HG03159 (cell line): ENCODE measurements at regions not wholly inside any gene's neighbourhood (a gene's known extent, or its start where the extent isn't known, plus 50 kb on each side); places are given as distances from the start of the nearest gene placed in this dataset.

Source experiments
- ATAC-seq: cut with Tn5 transposase; IDR thresholded peaks from one replicate; pipeline ENCODE4 v1.9.1; 2021; ENCODE audit warnings: mild to moderate bottlenecking, moderate library complexity; ENCODE audit not compliant: unreplicated experiment

DNA sequence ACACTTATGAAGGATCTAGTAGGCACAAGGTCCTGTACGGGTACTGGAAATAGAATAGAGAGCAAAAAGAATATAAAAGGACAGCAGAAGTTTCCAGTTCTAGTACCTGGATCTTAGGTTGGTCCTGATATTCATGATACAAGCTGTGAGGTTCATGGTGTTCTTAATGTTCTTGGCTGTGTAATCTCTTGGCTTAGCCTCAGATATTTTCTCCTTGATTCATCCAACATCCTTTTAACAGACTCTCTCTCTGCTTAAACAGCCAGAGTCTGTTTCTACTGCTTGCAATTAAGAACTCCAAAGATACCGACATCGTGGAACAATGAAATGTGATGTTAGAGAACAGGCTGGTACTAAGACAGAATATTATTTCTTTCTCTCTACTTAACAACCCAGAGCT, 49.9 kb downstream of the CNTN3 start:
- no peak for ATAC-seq

DNA sequence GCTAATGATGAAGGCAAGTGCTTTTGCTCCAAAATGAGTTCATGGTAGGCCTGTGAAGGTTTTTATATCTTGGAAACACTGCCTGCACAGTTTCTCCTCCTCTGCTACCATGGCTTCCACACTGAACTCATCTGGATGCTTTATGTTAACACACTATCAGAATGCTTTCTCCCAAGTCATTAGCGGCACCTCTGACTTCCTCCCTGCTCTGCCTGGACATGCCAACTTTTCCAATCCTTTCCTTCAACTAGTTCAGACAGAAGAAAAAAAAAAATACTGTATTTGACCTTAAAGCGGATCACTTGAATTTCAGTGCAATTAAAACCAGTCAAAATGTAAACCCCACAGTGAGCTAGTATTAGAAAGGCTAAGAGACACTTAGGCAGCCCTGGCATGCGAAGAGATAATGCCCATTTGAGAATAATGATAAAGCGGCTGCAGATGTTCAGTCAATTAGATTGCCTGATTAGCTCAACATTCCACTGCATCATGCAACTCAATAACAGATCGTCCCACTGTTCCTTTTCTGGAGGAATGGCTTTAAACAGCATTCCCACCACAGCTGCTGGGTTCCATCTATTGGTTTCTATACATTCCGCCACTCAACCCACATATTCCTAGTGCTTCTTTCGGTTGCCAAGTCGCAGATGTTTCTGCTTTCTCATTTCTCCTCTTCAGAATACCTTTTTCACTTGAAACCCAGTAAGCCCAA, 51.7 kb downstream of the CNTN3 start:
- ATAC-seq: no peak

DNA sequence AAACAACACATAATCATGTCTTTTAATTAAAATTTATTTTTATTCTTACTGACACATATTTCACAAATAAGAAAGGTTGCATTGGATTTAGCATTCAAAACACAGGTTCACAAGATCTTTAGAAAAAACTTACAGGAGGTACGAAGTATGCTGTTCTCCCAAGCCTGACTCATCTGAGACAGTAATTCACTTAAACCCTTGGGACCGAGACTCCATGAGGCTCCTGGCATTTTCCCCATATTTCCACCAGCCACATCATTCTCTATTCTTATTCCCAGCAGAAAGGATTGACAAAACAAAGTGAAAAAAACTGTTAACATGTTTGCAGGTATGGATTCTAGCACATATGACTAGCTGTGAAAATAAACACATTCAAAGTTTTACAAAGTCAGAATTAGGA, 52.6 kb downstream of the CNTN3 start:
- no peak for ATAC-seq

DNA sequence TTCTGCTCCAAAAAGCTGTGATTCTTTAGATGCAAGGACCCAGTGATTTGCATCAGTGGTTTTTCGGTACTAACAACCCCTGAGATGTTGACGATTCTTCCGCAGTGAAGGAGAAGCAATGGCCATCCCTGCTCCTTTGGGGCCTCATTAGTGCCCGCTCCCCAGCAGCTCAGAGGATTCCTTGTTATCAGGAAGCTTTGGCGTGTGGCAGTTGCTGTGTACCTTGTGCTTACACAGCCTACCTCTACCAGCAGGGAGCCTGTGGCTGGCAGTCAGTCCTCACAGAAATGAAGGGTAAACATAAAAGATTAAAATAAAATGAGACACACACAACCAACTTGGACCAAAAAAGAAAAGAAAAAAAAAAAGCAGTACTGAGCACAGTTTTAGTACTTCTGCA, 55.2 kb downstream of the CNTN3 start:
- no peak for ATAC-seq

DNA sequence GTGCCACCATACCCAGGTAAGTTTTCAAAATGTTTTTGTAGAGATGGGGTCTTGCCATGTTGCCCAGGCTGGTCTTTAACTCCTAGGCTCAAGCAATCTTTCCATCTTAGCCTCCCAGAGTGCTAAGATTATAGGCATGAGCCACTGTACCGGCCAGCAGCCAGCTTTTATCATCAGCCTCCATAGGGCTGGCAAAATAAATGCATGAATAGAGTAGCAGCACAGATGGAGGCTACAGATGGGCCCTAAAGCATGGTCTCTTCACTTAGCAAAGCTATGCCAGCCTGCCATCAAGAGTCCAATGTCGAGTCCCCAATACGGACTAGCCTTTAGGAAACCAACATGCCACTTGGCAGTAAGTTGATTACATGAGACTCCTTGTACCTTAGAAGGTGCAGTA, 63.8 kb downstream of the CNTN3 start:
- ATAC-seq: no peak

DNA sequence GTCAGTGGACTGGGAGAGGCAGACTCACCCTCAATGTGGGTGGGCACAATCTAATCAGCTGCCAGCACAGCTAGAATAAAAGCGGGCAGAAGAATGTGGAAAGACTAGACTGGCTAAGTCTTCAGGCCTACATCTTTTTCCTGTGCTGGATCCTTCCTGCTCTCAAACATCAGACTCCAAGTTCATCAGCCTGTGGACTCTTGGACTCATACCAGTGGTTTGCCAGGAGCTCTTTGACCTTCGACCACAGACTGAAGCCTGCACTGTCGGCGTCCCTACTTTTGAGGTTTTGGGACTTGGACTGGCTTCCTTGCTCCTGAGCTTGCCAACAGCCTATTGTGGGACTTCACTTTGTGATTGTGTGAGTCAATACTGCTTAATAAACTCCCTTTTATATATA, 68.0 kb downstream of the CNTN3 start:
- ATAC-seq: no peak

DNA sequence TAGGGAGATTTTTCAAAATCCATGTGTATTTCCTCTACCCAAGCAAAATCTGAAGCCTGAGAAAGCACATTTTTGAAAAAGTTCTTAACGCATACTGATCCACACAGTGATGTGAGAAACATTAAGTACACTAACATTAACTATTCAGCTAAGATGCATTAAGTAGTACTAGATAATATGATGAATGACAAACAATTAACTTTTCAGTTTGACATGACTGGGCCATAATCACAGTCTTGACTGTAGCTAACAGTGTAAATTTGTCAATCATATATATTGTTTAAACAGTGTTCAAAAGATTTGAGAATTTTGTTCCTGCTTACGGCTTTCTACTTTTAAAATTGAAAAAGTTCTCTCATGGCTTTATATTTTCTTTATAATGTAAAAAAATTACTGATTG, 72.0 kb downstream of the CNTN3 start:
- no peak for ATAC-seq

DNA sequence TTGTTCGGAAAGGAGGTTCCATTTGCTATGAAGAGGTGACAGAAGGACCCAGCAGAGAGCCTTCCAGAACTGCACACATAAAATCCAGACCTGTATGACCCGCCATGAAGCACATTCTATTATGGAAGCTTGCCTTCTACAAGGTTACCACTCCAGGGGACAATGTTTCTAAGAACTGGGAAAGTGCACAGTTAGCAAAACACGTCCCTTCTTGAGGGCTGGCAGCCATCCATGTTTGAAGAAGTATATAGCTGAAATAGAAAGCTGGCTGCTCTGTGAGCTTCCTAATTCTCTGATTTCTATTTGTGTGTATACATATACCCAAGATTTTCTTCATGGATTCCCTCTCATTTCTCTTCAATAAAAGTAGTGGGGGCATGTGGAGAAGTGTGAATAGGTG, 74.6 kb downstream of the CNTN3 start:
- ATAC-seq: no peak

DNA sequence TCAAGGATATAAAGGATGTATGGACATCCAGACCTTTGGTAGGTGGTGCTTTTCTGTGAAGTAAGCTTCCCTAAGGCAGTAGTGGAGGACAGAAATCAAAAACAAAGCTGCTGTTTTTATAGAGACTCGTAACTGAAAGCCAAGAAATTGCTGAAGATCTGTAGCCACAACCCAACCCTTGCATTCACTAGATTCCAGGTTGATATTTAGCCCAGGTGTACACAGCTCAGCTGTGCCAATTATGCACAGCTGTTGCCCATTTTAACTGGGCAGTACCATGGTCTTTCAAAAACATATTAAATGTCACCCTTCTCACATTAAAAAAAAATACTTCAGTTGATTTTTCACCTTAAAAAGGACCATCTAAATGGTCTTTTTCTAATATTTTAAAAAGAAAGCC, 75.8 kb downstream of the CNTN3 start:
- ATAC-seq: no peak

DNA sequence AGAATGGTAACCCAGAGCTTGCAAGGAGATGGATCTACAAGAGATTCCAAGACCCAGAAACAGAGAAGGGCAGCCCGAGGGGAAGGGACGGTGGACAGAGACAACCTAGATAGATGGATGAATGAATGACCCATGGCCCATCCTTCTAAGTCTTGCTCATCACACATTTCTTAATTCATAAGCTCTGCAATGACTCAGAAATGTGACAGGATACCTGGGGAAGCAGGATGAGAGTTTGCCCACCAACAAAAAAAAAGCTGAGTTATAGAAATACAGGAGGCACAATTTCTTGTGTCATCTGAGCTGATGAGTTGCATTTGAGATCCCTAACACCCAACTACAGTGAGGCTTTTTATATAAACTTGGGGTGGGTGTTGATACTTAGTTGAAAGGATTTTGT, 76.6 kb downstream of the CNTN3 start:
- ATAC-seq: no peak

DNA sequence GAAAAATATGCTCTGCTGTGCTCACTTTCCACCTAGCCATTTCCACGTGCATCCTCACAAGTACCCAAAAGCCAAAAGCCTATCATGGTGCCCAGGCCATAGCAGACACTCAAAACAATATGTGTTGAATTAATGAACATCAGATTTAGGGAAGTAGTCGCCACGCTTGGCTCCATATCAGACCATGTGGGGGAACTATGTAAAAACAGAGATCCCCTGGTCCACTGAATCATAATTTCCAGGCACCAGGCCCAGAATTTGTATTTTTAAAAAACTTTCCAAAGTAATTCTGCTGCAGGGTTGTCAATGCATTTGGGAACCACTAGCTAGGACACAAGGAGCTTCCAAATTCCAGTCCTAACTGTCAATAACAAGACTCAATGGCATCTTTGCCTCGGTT, 77.3 kb downstream of the CNTN3 start:
- ATAC-seq: no peak

DNA sequence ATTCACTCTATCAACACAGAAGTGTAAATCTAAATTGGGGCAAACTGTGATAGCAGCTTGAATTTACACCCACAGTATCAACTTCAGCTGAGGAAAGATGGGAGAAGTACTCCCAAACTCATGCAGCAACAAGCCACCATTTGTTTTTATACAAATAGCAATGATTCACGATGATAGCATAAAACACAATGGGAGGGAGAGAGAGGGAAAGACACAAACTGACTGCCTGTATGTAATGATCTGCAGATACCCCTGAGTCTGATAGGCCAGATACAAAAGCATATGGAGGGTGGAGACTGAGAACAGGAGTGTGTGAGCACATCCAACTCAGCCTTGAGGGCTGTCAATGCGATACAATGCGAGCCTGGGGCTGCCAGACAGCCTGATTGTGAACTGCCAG, 79.2 kb downstream of the CNTN3 start:
- ATAC-seq: no peak

DNA sequence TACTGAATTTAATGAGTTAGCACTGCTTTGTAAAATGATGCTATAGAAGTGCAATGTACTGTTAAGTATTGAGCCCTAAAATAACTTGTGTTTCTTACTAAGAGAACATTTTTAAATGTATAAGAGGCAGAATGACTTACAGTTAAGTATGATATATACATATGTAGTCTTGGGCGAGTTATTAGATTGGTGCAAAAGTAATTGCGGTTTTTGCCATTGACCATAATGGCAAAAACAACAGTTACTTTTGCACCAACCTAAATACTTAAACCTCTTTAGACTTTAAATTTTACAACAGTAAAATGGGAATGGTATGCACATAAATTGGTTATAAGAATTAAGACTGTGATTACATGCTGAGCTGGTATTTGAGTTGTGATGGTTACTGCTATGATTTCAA, 79.8 kb downstream of the CNTN3 start:
- ATAC-seq: no peak

DNA sequence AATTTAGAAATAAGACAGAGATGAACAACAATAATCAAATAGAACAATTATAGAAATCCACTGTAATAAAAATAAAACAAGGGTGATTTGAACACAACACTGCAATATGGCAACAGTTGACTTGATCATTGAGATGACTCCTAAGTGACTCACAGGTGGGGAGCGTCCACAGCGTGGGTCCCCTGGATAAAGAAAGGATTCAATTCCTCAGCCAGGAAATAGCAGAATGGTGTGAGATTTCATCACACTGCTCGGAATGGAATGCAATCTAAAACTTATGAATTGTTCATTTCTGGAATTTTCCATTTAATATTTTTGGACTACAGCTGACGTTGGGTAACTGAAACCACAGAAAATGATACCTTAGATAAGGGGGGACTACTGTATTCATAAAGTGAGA, 82.0 kb downstream of the CNTN3 start:
- ATAC-seq: no peak

DNA sequence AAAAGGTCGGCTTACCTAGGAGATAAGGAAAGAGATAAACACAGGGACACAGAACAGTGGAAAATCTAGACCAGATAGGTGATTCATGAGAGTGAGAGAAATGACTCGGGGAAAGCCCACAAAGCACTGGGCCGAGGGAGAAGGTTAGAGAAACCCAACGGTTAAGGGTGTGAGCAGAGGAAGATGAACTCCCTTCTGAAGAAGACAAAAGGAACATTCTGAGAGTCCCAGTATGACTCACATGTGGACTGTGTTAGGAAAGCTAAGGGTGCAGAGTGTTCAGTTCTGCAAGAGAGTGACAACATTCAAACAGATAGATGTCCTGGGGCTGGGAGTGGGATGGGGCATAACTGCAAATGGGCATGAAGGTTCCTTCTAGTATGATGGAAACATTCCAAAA, 83.0 kb downstream of the CNTN3 start:
- no peak for ATAC-seq

DNA sequence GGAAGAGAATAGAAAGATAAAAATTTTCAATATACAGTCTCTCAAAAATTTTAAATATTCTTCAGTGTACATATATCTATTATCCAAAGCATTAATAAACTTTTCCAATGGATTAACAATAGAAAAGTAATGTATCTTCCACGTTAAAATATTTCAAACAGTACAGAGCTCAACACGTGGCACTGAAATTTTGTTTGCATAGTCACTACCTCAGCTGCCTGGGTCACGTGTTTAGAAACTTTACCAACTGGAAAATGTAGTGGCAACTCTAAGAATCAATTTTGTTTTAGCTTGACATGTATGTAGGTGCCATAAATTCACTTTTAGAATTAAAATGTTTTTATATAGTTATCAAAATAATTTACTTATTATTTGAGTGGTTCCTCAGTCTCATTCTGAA, 85.3 kb downstream of the CNTN3 start:
- ATAC-seq: no peak

DNA sequence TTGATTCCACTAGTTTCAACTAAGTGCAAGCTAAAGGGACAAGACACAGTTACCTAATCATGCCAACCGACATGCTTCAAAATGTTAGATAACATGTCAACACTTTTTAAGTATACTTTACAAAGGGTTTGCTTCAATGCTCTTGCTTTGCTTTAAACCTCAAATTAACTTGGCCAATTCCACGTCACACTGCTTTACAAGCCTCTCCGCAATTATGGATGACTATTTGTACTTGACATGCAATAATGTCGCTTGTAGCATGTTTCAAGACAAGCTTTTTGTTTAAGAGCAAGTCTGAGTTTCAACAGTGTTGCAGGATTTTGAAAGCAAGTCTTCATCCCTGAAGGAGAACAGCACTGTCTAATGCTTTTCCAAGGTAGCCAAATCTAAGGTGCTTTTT, 86.9 kb downstream of the CNTN3 start:
- no peak for ATAC-seq

DNA sequence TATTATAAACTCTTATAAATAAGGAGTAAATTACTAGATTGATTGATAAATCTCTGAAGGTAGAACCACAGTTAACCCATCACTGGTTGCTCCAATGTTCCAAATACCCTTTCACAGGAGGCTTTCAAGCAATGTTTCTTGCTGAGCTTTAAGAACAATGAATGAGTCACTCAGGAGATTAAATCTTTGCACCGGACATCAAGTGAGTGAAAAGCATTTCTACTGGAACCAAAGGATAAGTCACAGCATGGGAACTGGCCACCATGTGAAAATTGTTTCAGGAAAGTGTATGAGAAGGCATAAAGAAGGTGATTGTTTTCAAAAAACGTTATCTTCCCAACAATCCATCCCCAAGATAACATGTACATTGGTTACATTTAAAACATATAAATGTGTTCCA, 90.6 kb downstream of the CNTN3 start:
- ATAC-seq: no peak

DNA sequence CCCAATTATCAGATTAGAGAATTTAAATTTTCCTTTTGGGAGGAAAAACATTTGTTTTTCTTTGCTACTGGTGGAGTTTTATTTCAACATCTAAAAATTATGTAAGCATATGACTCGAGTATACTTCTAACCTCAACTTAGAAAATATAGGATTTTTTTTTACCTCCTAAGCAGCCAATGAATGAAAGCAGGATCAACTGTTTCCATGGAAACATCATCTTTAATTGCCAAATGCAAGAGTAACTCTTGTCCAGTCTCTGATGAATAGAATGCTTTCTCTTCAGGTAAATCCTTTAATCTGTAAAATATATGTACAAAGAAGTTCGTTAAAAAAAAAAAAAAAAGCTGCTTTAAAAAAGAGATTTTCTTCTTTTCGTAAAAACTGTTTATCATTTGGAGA, 93.6 kb downstream of the CNTN3 start:
- ATAC-seq: no peak

DNA sequence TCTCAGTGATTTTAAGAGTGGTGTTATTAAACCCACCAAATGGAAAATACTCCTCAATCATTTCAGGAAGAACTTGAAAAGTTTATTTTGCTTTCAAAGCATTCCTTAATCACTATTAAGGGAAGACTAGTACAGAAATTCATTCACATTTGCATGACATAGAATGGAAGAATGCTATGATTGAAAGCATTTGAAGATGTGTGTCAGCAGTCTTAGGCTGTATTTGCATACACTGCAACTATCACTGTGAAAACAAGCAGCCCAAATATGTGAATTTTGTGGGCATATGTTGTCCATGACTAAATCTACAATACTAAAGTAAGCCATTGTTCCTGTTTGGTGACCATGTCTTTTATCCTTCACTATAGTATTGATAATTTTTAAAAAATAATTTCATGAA, 95.8 kb downstream of the CNTN3 start:
- ATAC-seq: no peak

DNA sequence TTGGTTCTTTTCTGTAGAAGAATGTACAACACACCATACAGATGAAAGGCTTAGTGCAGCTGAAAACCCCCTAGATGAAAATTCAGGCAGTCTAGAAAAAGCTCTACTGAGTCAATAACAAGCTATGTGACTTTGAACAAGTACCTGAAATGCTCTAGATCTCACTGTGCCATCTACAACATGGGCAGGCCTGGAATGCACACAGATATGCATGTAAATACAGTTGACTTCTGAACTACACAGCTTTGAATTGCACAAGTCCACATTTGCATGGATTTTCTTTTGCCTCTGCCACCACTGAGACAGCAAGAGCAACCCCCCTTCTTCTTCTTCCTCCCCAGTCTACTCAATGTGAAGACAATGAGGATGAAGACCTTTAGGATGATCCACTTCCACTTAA, 98.4 kb downstream of the CNTN3 start:
- ATAC-seq: no peak

DNA sequence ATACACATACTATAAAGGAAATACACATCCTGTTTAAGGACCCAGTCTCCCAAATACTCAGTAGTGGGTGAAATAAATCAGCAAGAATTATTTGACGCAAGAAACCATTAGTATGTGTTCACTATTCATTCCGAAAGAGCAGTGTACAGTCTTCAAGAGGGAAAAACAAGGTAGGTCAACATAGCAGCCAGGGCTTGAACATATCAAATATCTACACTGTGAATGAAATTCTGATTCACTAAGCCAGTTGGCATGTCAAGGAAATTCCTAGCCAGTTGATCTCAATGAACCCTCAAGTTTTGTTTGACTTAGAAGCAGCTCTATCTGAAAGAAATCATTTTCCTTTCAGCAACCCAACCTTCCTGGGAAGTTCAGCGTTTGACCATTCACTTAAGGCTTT, 99.0 kb downstream of the CNTN3 start:
- no peak for ATAC-seq

DNA sequence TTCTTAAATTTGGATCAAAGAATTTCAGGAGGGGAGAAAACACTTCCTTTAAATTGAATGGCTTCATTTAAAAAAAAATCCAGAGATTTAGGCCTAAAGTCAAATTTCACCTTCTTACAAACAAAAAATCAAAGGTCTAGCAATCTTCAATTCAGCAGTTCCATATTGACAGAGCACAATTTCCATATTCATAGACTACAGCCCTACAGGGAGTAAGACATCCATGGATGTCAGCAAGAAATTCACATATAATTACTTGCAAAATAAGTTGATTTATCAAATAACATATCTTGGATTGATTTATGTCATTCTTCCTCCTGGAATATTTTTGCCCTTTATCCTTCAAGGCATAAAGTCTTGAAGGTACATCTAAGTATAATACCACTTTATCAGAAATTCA, 103.4 kb downstream of the CNTN3 start:
- no peak for ATAC-seq
